Activated CD8-positive, alpha-beta T cell treated with anti-CD3 and anti-CD28 coated beads for 36 hours (primary cell): ENCODE measurements at regions not wholly inside any gene's neighbourhood (a gene's known extent, or its start where the extent isn't known, plus 50 kb on each side); places are given as distances from the start of the nearest gene placed in this dataset.

Experiments
- ATAC-seq: fragments of 200-7000 bp; cut with Tn5 transposase; one replicate; pipeline ENCODE4 v1.10.0; 2021; ENCODE audit warnings: mild to moderate bottlenecking, moderate library complexity
- CTCF ChIA-PET: fragments of 350-600 bp; sonication (Branson Sonifier 250); formaldehyde crosslinking; loops from one replicate; lab custom pipeline; 2021; ENCODE audit warnings: antibody characterized with exemption; lab: Charles Lee
- POLR2A ChIA-PET: fragments of 350-600 bp; sonication (Branson Sonifier 250); formaldehyde crosslinking; loops from one replicate; lab custom pipeline; 2021; ENCODE audit warnings: antibody characterized with exemption; lab: Charles Lee
- DNase-seq: peaks from one replicate; pipeline ENCODE4 v3.0.0-alpha.2; 2020
- H3K27ac Mint-ChIP-seq: one replicate; pipeline ENCODE4 v1.8.0; 2021; ENCODE audit warnings: mild to moderate bottlenecking, mixed read lengths
- H3K27me3 Mint-ChIP-seq: one replicate; pipeline ENCODE4 v1.8.0; 2021; ENCODE audit warnings: mixed read lengths
- H3K36me3 Mint-ChIP-seq: one replicate; pipeline ENCODE4 v1.8.0; 2021; ENCODE audit warnings: low read depth, mixed read lengths
- H3K4me1 Mint-ChIP-seq: one replicate; pipeline ENCODE4 v1.8.0; 2021; ENCODE audit warnings: low read depth, mixed read lengths
- H3K4me3 Mint-ChIP-seq: one replicate; pipeline ENCODE4 v1.8.0; 2021; ENCODE audit warnings: mild to moderate bottlenecking, moderate library complexity, mixed read lengths
- H3K9me3 Mint-ChIP-seq: one replicate; pipeline ENCODE4 v1.8.0; 2021; ENCODE audit warnings: mixed read lengths
- CTCF ChIP-seq: fragments of 200-600 bp; IDR thresholded peaks from one replicate; pipeline ENCODE4 v1.8.0; 2022; ENCODE audit warnings: antibody characterized with exemption, mild to moderate bottlenecking
- intact Hi-C: fragments of 100-400 bp; cut with micrococcal nuclease; formaldehyde crosslinking; loops from one replicate; pipeline ENCODE4 v1.10.0; 2022

GRCh38 chr11:15621565-15621964 is 506.8 kb downstream of the INSC start:
- Mint-ChIP-seq H3K27ac (no peak overlapping the region), H3K4me3 (no peak overlapping the region), H3K9me3 (no peaks in the 10 kb centered on the region), H3K36me3 (no peaks in the 10 kb centered on the region), H3K27me3 (no peaks in the 10 kb centered on the region), H3K4me1 (no peaks in the 10 kb centered on the region)
- POLR2A ChIA-PET, result no interaction called here
- CTCF ChIA-PET, result interaction anchor here (1.3 kb wide), 1 partner anchor 28 kb away, joined by 4 read pairs; no protein-coding TSS in a partner anchor
- no peak for DNase-seq
- ATAC-seq, result no peak
- no peak for TF ChIP-seq CTCF
- intact Hi-C loops, result no loop called here

- no peak for ATAC-seq
These were observed 507.6 kb downstream of the INSC start for GRCh38 chr11:15622231-15622890.

GRCh38 chr11:15624701-15625100 is 510.0 kb downstream of the INSC start:
- intact Hi-C loops, result no loop called here
- no peaks in the 10 kb centered on the region for H3K27me3 Mint-ChIP-seq
- H3K36me3 Mint-ChIP-seq, result no peaks in the 10 kb centered on the region
- CTCF ChIA-PET, result no interaction called here
- no peak for DNase-seq
- H3K4me1 Mint-ChIP-seq, result no peaks in the 10 kb centered on the region
- POLR2A ChIA-PET, result no interaction called here
- H3K4me3 Mint-ChIP-seq, result no peak overlapping the region
- H3K27ac Mint-ChIP-seq, result no peak overlapping the region
- no peak for TF ChIP-seq CTCF
- ATAC-seq, result no peak
- H3K9me3 Mint-ChIP-seq, result no peaks in the 10 kb centered on the region

More at GRCh38 chr11:15622231-15622890, 507.6 kb downstream of the INSC start:
- no peak overlapping the region for H3K4me3 Mint-ChIP-seq
- H3K27ac Mint-ChIP-seq, result no peak overlapping the region
- ChIA-PET CTCF (interaction anchor here (1.3 kb wide), 1 partner anchor 27 kb away, joined by 4 read pairs; no protein-coding TSS in a partner anchor), POLR2A (no interaction called here)
- intact Hi-C loops, result no loop called here
- no peaks in the 10 kb centered on the region for H3K4me1 Mint-ChIP-seq
- no peak for TF ChIP-seq CTCF
- no peak for DNase-seq
- H3K27me3 Mint-ChIP-seq, result no peaks in the 10 kb centered on the region
- H3K9me3 Mint-ChIP-seq, result no peaks in the 10 kb centered on the region
- H3K36me3 Mint-ChIP-seq, result no peaks in the 10 kb centered on the region

GRCh38 chr11:15625691-15626090 is 511.0 kb downstream of the INSC start:
- Mint-ChIP-seq H3K27me3 (no peaks in the 10 kb centered on the region), H3K27ac (no peak overlapping the region)
- POLR2A ChIA-PET, result no interaction called here

More at GRCh38 chr11:15625691-15626090, 511.0 kb downstream of the INSC start:
- Mint-ChIP-seq H3K4me1 (no peaks in the 10 kb centered on the region), H3K9me3 (no peaks in the 10 kb centered on the region), H3K36me3 (no peaks in the 10 kb centered on the region), H3K4me3 (no peak overlapping the region)
- no peak for ATAC-seq
- no peak for TF ChIP-seq CTCF
- intact Hi-C loops, result no loop called here
- DNase-seq, result no peak
- CTCF ChIA-PET, result no interaction called here
